HG02571 (cell line): ENCODE measurements at regions not wholly inside any gene's neighbourhood (a gene's known extent, or its start where the extent isn't known, plus 50 kb on each side); places are given as distances from the start of the nearest gene placed in this dataset.

ENCODE experiments used
- ATAC-seq: cut with Tn5 transposase; IDR thresholded peaks from one replicate; pipeline ENCODE4 v1.9.1; 2021; ENCODE audit warnings: mild to moderate bottlenecking, moderate library complexity; ENCODE audit not compliant: unreplicated experiment

DNA sequence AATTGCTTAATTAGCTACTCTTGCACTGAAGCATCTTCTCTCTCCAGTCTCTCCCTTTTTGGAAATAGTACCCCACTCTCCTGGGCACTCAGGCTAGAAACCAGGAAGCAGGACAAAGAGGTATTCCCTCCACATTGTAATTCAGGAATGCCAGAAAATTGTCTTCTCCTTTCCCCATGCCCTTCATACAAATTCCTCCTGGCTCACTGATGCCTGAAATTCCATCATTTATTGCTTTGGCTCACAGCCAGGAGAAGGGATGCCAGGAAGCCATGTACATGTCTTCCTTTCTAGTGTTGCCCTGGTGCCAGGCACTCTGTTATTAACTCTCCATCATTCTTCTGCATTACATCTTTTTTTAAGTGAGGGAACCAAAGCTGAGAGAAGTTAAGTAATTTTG is 716.5 kb upstream of the C9orf72 start:
- ATAC-seq, result no peak

DNA sequence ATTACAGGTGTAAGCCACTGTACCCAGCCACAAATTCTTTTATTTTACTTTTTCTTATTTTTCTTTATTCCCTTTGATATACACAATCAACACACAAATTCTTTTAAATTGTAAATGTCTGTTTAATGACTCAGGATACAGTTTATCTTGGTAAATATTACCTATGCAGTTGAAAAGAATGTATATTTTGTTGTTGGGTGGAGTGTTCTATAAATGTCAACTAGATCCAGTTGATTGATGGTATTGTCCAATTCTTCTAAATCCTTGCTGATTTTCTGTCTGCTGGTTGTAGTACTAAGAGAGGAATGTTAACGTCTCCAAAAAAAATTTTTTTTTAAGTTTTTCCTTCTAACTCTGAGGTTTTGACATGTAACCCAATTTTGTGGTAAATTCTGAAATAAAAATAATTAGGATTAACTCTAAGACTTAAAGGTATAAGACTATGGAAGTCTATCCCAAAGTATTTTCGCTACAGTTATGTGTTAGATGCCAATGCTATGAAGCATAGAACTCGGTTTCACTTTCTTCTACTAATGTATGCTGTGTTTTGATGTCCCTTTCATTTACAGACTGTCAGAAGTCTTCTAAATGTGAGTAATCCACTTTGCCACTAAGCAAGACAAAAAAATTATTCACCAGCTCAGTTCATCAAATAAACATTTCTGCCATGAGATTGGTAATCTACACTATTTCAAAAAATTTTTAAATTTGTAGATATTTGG is 720.2 kb upstream of the C9orf72 start:
- no peak for ATAC-seq

DNA sequence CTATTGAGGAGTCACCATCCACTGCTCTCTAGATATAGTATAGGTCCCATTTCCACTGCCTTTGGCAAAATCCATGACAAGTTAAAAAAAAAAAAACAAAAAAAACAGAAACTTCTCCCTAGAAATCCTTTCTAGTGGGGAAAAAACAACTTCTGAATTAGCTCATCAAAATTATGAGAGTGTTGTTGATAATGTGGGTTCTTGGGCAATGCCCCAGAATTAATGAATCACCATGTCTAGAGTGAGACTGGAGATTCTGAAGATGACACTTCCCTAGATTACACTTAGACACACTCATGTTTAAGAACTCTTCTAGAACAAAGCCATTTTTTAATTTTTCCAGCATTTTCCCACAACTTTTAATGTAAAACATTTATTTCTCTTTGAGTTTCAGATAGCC is 728.0 kb upstream of the C9orf72 start:
- ATAC-seq, result no peak

DNA sequence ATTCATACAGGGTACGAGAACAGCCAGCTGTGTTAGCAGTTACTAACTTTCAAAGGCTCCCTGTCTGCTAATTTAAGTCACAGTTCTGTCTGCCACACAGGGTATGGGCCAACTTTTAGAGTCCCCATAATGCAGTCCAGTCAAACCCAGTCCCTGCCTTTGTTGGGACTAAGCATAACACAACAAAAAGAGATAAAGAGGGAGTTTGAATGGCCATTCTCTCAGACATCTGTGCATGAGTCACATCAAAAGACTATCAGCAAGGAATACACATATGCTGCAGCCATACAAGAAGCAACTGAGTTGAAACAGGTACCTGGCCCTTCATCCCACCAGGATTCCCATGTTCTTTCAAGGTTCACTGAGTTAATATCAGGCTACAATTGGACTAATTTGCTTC is 744.5 kb upstream of the C9orf72 start:
- ATAC-seq, result no peak

DNA sequence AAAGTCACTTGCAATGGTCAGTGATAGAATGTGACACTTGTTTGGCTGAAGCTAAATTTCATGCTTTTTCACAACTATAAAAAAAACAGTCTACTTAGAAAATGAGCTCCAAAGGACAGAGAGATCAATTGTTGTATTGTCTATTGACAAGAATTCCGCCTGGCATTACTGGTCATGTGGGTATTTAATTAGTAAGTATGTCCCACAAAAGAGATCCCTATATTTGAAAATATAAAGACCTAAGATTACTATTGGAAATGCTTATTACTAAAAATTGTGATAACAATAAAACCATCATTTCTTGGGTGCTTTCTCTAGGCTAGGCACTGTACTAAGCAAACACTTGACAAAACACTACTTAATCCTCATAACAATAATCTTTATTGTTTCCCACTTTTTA is 745.2 kb upstream of the C9orf72 start:
- no peak for ATAC-seq

DNA sequence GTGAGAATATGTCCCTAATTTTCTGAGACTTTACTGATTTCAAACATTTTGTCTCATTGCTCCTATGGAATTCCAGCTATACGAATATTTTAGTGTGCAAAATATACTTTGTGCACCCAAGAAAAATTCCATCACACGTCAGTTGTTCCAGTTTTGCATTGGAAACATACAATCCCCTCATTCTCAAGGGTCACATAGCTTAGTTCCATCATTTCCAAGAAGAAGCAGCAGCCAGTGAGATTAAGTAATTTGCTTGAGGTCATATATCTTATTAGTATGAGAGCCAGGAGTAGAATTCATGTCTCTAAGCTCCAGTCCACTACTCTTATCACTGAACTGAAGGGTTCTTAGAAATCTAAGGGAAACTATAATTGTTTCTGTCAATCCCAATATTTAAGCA is 746.7 kb upstream of the C9orf72 start:
- no peak for ATAC-seq

DNA sequence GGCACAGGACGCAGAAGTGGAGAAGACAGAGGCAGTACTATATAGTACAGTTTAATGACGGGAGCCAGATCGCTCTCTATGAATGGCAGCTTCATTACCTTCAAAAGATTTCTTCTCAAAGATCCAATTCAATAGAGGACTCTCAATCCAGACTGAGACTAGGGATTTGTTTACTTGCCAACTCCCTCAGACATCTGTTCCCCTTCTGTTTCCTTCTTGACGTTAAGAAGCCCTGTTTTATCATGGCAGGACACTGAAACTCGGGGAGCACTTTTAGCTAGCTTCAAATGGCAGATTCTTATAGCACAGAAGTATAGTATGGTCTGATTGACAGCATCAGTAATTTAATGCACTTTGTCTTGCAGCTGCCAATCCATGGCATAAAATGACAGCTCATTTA is 747.3 kb upstream of the C9orf72 start:
- ATAC-seq, result no peak

DNA sequence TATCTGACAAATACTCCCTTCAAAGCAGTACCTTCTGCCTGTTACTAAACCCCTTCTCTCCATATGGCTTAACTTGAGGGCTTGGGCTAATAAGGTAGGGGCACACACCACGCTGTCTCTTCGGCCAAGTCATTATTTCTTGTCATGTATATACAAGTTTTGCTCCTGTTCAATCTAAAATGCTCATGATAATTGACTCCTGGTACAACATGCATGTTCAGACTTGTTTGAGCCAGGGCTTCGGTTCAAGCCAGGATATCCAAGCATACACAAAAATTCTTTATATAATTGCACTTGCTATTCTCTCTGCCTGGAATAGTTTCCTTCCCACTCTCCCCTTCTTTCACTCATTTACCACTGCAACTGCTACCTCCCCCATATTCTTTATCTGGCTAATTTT is 756.0 kb upstream of the C9orf72 start:
- ATAC-seq, result no peak

DNA sequence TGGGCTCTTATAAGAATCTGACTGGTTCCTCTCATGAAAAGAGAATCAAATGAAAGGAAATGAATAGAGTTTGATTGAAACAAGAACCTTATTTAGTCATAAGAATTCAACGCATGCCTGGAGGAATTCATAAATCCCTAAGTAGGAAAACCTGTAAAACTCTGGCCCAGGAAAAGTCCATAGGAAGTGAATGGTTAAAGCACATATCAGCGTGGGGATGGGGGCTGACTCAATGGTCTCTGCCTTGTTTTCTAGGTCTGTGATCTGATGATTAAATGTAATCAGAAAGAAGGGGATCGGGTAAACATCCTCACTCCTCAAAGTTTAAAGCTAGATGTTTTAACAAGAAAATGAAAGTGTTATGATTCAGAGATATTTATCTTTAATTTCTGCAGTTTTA is 759.4 kb upstream of the C9orf72 start:
- ATAC-seq, result no peak

DNA sequence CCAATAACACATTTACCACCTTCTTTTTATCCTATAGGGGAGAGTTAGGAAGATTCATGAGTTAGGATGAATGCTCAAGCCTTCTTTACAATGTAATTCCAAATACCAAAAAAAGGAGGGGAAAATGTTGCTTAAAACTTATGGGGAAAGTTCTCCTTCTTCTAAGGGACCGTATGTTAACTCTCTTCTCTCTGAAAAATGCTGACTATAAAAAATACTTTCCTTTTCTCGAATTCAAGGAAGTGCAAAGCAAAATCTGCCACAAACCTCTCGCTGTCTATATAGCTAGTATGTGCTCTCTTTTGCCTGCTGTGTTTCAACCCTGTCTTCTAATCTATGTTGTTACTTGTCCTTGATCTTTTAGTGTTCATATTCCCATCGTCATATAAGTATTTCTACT is 768.6 kb upstream of the C9orf72 start:
- ATAC-seq, result no peak

DNA sequence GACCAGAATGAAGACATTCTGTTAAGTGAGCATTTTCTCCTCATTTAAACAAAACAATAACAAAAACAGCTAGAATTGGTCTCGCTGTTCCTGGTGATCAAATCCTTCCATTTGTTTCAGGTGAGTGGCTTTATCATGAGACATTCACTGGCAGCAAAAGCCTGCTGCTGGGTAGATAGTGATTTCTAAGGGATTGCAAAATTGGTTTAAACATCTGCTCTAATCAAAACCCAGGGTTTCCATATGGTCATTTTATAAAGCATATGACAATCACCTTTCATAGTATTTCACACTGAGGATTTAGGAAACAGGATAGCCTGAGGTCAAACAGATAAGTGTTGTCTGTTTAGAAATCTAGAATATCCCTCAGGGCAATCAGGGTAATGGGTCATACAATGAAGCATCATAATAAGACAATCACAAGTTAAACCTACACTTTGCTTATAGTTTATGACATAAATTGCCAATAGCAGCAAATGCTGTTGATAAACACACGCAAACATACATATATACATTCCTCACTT is 769.6 kb upstream of the C9orf72 start:
- ATAC-seq, result no peak

DNA sequence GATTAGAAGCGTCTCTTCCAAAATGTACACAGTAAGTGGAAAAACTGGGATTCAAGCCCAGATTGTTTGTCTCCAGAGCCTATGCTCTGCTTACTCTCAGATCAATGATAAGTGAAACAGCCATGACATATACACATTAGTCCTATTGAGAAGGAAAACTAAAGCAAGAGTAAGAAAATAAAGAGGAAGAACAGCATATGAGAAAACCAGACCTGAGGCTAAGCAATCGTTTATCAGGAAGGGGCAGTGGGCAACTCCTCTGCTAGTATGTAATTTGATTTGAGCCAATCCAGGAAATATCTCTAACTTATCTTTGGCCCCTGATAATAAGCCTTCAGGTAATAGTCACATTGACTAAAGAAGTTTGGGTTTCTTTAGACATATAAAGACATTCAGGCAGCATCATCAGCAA is 789.9 kb upstream of the C9orf72 start:
- no peak for ATAC-seq

DNA sequence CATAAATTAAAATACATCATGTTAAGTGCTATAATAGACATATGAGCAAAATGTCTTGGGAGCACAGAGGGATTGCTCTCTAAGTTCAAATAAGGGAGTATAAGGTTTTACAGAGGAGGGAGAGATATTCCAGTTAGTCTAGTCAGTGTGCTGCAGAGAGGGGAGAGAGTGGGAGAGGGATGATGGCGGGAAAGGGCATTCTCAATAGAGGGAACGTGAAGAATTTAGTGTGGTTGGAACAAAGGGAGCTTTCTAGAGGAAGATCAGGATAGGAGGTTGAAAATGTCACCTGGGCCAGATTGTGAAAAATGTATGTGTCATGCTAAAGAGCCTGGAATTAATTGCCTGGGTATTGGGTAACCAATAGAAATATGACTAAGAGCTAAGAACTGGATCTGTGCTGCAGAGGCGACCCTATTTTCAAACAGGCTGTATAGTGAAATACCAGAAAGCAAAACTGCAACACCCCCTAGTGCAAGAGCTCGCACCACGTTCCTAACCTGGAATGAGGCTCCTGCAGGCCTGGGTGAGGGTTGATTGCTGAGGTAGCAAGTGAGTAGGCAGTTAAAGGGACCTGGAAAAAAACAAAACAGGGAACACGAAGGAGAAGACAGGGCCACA is 791.8 kb upstream of the C9orf72 start:
- ATAC-seq, result no peak

DNA sequence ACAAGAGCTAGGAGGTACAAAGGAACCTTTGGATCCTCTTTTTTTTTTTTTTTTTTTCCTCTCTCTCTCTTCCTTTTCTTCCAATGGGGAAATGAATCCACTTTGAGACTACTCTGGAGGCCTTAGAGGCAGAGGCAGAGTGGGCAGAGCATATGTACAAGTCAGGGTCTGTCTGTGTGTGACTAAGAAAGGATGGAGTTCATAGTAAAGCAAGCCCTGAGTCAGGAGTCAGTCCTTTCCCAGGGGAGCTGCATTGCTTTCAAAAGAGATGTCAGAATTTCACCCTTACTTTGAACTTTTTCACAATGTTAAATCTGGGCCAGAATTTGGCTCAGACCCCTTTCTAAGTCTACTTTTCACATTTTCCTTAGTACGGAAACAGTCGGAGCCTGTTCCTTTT is 792.4 kb upstream of the C9orf72 start:
- ATAC-seq, result no peak

DNA sequence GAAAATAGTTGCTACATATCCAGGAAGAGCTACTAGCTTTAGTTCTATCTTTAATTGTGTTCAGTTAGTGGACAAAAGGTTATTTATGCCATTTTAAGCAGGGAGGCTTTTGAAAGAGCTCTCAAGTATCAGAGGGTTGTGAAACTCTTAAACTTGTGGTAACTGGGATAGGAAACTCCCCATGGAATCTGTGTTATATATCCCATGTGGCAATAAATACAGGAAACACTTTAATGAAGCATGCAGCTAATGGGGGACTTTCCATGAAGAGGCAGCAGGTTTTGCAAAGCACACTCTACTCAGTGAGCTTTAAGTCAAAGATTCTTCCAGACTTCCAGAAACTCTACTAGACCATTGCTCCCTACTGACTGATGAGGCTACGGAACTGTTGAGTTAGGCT is 805.0 kb upstream of the C9orf72 start:
- ATAC-seq, result no peak

DNA sequence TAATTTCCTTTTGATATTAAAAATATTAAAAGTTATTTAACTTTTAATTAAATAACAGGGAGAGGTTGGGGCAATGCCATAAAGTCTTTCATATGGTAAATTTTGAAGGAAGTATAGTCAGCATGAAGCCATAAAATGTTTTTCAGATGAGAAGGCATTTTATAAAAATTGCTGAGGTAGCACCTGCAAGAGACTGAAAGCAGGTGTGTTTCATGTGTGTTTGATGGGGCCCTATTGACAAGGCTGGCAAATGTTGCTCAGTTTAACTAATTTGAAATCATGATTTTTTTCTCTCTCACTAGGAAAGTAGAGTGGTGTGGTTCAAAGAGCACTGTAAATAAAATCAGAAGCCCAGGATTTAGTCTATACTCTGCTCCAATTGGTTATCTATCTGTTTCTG is 805.8 kb upstream of the C9orf72 start:
- ATAC-seq, result no peak

DNA sequence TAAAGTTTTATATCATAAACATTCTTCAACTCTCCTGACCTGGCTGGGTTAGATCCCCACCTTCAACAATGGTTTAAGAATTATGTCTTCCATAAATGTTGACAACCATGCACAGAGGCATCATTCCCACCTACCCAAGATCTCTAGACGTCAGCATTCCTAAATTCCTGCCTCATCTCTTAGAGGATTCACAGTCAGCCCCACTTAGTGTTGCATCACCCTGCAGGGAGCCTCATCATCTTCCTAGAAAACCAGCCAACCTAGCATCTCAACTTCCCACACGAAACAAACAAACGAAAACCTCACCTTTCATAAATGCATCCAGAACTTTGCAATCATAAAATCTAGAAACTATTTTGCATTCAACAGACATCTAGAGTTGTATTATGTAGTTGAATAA is 816.1 kb upstream of the C9orf72 start:
- ATAC-seq, result no peak

DNA sequence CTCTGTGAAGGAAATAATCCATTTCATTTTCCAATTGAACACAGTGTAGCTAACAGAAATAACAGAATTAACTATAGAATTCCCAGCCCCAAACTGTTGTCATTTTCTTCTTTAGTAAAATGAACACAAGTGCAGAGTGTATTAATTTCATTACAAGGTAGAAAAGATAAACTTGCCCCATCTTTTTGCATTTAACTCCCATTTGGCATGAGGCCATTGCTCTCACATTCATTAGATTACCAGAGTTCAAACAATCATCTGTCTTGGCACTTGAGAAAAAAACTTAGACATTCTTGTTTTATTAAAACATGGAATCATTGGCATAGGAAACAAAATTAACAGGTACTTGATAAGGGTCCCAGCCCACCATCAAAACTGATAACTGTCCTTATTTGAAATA is 821.5 kb upstream of the C9orf72 start:
- no peak for ATAC-seq

DNA sequence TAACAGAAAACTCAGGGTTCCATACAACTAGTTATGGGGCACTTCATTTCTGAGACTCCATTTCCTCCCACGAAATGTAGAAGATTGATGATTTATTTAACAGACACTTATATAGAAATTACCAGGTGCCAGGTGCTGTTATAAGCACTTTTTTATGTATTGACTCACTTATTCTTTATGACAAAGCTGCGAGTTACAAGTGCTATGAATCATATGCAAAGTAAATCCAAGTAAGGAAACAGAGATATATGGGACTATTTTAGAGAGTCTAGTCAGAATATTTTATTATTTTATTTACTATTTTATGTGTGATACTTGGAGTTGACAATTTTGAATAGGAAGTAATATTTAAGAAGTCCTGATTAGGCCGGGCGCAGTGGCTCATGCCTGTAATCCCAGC is 822.8 kb upstream of the C9orf72 start:
- ATAC-seq, result no peak

DNA sequence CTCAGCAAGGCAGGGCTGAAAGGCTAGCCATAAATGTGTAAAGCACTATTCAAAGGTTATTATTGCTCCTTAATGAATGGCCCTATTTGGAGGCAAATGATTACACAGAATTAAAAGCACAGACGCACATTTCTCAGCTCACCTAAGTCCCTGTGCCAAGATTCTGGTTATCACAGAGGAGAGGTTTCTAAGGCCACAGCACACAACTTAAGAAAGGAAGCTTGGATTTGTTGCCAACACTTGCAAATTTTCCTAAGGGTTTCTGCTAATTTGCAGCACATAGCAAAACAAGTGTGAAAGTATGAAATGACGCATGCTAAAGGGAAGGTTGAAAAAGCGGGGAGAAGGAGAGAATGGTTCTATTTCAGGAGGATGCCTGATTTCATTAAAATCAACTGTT is 834.1 kb upstream of the C9orf72 start:
- no peak for ATAC-seq

DNA sequence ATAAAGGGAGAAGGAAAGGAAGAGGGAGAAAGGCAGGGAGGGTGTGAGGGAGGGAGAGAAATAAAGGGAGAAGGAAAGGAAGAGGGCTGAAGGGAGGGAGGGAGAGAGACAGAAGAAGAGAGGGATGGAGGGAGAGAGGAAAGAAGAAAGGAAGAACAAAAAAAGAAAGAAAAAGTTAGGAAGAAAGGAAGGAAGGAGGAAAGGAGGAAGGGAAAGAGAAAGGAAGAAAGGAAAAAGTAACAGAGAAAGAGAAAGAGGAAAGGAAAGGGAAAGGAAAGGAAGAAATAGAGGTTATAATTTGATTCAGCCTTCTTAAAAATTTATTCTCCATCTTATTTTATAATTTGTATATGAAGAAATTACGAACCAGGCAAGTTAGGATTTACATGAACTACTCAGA is 836.6 kb upstream of the C9orf72 start:
- no peak for ATAC-seq

DNA sequence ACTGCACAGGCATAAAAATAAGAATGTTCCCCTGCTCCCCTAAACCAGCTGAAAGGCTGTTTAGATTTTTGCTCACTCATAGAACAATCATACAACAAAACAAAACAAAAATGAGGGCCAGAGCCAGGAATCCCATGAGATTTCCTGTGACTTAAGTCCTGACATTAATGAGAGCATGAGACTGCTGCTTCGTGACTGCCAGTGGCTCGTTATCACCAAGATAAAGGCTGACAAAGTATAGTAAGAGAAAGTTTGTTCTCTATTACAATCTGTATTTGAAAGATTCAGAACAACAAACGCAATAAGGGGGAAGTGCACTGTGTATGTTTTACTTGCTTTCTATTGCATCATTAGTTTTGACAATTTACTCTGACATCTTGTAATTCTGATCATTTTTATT is 837.1 kb upstream of the C9orf72 start:
- ATAC-seq, result no peak

DNA sequence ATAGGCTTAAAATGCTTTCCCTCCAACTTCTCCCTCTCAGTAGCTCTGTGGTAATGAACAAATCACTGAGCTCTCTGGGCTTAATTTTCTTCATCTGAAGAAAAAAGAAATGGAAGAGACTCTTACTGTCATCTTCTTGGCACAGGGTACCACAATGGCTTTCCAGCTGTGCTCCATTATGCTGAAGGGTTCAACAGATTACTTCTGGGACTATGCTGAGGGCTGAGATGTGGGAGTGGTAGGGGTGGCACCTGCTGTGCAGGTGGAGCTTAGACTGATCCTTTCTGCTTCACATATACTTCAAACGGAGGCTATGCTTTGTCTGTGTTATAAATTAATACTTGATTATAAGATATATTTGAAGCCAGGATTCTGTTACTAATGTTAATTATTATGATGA is 840.2 kb upstream of the C9orf72 start:
- ATAC-seq, result no peak
